ENCODE measurements at regions not wholly inside any gene's neighbourhood (a gene's known extent, or its start where the extent isn't known, plus 50 kb on each side); places are given as distances from the start of the nearest gene placed in this dataset.

- H3K4me1 ChIP-seq (ENCODE audit: control insufficient read depth, extremely low read depth, insufficient read depth, low read length) = no peaks in the 10 kb centered on the region
- H3K9me1 ChIP-seq (ENCODE audit: control insufficient read depth, extremely low read depth, insufficient read depth, low read length) = no peaks in the 10 kb centered on the region
- no peaks in the 10 kb centered on the region for H3K79me2 ChIP-seq (ENCODE audit: control insufficient read depth, insufficient read depth, low read length)
- no peak overlapping the region for H3K4me2 ChIP-seq (ENCODE audit: control insufficient read depth, extremely low read depth, insufficient read depth, low read depth, low read length)
- H3K27me3 ChIP-seq (ENCODE audit: control insufficient read depth, extremely low read depth, insufficient read depth, low read length) = no peaks in the 10 kb centered on the region
- no peak overlapping the region for H3K27ac ChIP-seq (ENCODE audit: control insufficient read depth, insufficient read depth, low read length)
- no peaks in the 10 kb centered on the region for H4K20me1 ChIP-seq (ENCODE audit: control insufficient read depth, extremely low read depth, insufficient read depth, low read length)
- no peaks in the 10 kb centered on the region for H3K36me3 ChIP-seq (ENCODE audit: control insufficient read depth in 2 of 2, extremely low read depth in 1 of 2, insufficient read depth in 2 of 2, low read length in 2 of 2)
- no peak overlapping the region for H2AFZ ChIP-seq (ENCODE audit: control insufficient read depth, low read length)
- H3K9ac ChIP-seq (ENCODE audit: control insufficient read depth, extremely low read depth, insufficient read depth, low read length) = no peak overlapping the region
- no peak for FAIRE-seq
- dilution Hi-C loops (cut with MboI; ENCODE audit: extremely low pct_ligation_motif_present, low sequenced_read_pairs) = no loop called here
- H3K4me3 ChIP-seq (ENCODE audit: control insufficient read depth in 2 of 3, extremely low read depth in 1 of 3, insufficient read depth in 2 of 3, low read depth in 1 of 3, low read length in 3 of 3) = no peak overlapping the region
- TF ChIP-seq CTCF (optimal IDR thresholded peaks at IDR 0.05 in 1 of 3, IDR thresholded peaks at IDR 0.05 in 1 of 3, conservative IDR thresholded peaks at IDR 0.05 in 1 of 3; ENCODE audit: extremely low read depth in 1 of 3, insufficient read depth in 2 of 3, low read length in 3 of 3) (no peak), EZH2 (IDR thresholded peaks at IDR 0.05; ENCODE audit: low read length) (no peak)
- H3K9me3 ChIP-seq (ENCODE audit: control insufficient read depth, low read depth, low read length) = no peaks in the 10 kb centered on the region
- no peak for DNase-seq (ENCODE audit: low read depth, low spot score)
Measured at GRCh38 chr5:118696076-118696475, 292.3 kb downstream of the DTWD2 start.

GRCh38 chr5:118692811-118693342, 295.5 kb downstream of the DTWD2 start:
- H3K27me3 ChIP-seq (ENCODE audit: control insufficient read depth, extremely low read depth, insufficient read depth, low read length) = no peaks in the 10 kb centered on the region
- H3K27ac ChIP-seq (ENCODE audit: control insufficient read depth, insufficient read depth, low read length) = no peak overlapping the region
- no peaks in the 10 kb centered on the region for H3K36me3 ChIP-seq (ENCODE audit: control insufficient read depth in 2 of 2, extremely low read depth in 1 of 2, insufficient read depth in 2 of 2, low read length in 2 of 2)
- no peaks in the 10 kb centered on the region for H3K79me2 ChIP-seq (ENCODE audit: control insufficient read depth, insufficient read depth, low read length)
- H3K4me2 ChIP-seq (ENCODE audit: control insufficient read depth, extremely low read depth, insufficient read depth, low read depth, low read length) = no peak overlapping the region
- DNase-seq (ENCODE audit: low read depth, low spot score) (no peak), FAIRE-seq (no peak)
- TF ChIP-seq CTCF (optimal IDR thresholded peaks at IDR 0.05 in 1 of 3, IDR thresholded peaks at IDR 0.05 in 1 of 3, conservative IDR thresholded peaks at IDR 0.05 in 1 of 3; ENCODE audit: extremely low read depth in 1 of 3, insufficient read depth in 2 of 3, low read length in 3 of 3) (no peak), EZH2 (IDR thresholded peaks at IDR 0.05; ENCODE audit: low read length) (no peak)
- no peak overlapping the region for H3K9ac ChIP-seq (ENCODE audit: control insufficient read depth, extremely low read depth, insufficient read depth, low read length)
- no peaks in the 10 kb centered on the region for H3K9me3 ChIP-seq (ENCODE audit: control insufficient read depth, low read depth, low read length)
- H3K4me1 ChIP-seq (ENCODE audit: control insufficient read depth, extremely low read depth, insufficient read depth, low read length) = no peaks in the 10 kb centered on the region
- no peak overlapping the region for H3K4me3 ChIP-seq (ENCODE audit: control insufficient read depth in 2 of 3, extremely low read depth in 1 of 3, insufficient read depth in 2 of 3, low read depth in 1 of 3, low read length in 3 of 3)
- dilution Hi-C loops (cut with MboI; ENCODE audit: extremely low pct_ligation_motif_present, low sequenced_read_pairs) = no loop called here
- H2AFZ ChIP-seq (ENCODE audit: control insufficient read depth, low read length) = no peak overlapping the region
- H3K9me1 ChIP-seq (ENCODE audit: control insufficient read depth, extremely low read depth, insufficient read depth, low read length) = no peaks in the 10 kb centered on the region
- no peaks in the 10 kb centered on the region for H4K20me1 ChIP-seq (ENCODE audit: control insufficient read depth, extremely low read depth, insufficient read depth, low read length)

Measured in keratinocyte (primary cell).